GM15510 (cell line): ENCODE measurements at regions not wholly inside any gene's neighbourhood (a gene's known extent, or its start where the extent isn't known, plus 50 kb on each side); places are given as distances from the start of the nearest gene placed in this dataset.

Experiments used
- POLR2A ChIP-seq: IDR thresholded peaks from 3 replicates; pipeline ENCODE4 v1.6.1; 2011; ENCODE audit warnings: borderline replicate concordance; ENCODE audit not compliant: insufficient read length; ENCODE audit errors: extremely low read depth

DNA sequence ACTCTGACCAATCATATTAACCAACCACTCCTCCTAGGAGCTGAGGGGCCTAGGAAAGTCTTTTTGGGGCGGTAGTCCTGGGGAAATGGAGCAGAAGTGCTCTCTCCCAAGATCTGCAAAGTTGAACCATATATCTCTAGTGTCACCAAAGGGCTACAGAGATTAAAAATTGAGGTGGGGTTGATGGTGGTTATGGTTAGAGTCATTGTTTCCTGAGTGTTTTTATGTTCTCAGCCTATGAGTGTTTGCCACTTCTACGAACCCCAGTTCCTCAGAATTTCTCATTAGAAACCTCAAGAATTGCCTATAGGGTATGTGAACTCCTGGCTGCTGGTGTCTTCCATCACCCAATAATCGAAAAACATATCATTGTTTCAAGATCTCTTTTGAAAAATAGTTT is 217.8 kb downstream of the CDRT15L2 start:
- TF ChIP-seq POLR2A, result no peak

GRCh38 chr17:20800146-20800545 is 220.6 kb downstream of the CDRT15L2 start:
- TF ChIP-seq POLR2A, result no peak

GRCh38 chr17:20805751-20806150 is 226.2 kb downstream of the CDRT15L2 start:
- no peak for TF ChIP-seq POLR2A

GRCh38 chr17:20823905-20824304 is 218.9 kb downstream of the USP22 start:
- no peak for TF ChIP-seq POLR2A

DNA sequence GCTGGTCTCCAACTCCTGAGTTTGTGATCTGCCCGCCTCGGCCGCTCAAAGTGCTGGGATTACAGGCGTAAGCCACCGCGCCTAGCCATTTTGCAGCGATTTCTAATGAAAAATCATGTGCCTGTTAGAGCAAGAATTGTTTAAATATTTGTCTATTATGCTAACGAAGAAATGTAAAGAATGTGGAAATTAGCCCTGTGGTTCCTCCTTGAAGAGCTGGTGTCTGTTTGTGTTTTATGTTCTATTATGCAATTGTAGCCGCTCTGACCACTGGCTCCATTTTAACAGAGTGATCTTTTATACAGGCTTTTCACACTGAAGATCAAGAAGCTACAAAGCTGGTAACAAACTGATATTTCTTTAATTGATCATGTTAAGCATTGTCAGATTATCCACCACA is 217.3 kb downstream of the USP22 start:
- no peak for TF ChIP-seq POLR2A

DNA sequence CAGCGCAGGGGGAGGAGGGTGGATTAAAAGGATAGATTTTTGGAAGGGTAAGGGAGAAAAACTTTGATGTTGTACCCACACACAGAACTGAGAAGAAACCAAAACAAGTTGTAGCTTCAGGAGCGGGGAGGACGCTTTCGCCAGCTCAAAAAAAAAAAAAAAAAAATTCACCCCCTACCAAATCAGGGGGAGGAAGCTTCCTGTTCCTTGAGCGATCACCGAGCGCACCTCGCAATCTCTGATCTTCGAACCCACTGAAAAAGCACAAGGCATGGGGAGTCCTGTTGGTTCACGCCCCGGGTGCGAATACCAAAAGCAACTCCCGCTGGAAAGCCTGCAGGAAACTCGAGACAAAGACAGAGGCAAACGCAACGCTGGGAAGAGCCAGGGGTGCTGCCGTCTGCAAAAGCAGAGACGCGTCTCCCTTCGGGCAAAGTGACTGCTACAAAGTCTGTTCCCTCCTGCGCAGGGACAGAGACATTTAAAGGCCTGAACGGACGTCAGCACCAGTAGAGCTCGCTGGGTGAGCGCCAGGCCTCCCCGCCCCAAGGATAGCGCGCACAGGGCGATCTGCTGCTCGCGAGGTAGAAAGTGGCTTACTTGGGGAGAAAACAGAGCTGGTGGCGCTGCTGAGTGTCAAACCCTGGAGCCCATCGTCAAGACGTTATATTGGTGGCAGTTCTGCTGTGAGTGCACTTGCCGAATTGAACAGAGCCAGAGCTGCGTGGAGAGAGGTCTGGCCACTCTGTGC is 190.4 kb downstream of the USP22 start:
- TF ChIP-seq POLR2A, result no peak

DNA sequence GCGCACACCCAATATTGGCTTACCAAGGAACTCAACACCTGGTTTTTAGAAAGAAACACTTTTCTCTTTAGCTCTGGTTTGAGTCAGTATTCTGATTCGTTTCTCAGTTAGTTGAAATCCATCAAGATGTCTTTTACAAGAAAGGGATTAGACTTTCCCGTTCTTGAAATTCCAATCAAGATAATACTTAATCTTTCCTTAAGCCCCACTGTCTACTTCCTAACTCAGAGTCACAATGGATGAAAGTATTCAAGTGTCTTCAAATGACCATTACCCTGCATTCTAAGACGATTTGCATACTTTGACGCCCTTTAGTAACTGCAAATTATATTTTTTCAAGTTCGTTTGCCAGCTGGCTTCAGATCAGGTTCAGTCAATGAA is 189.8 kb downstream of the USP22 start:
- no peak for TF ChIP-seq POLR2A

GRCh38 chr17:20890338-20890737 is 152.5 kb downstream of the USP22 start:
- TF ChIP-seq POLR2A, result no peak

- no peak for TF ChIP-seq POLR2A
Measured at GRCh38 chr17:20896153-20896649, 146.6 kb downstream of the USP22 start.

DNA sequence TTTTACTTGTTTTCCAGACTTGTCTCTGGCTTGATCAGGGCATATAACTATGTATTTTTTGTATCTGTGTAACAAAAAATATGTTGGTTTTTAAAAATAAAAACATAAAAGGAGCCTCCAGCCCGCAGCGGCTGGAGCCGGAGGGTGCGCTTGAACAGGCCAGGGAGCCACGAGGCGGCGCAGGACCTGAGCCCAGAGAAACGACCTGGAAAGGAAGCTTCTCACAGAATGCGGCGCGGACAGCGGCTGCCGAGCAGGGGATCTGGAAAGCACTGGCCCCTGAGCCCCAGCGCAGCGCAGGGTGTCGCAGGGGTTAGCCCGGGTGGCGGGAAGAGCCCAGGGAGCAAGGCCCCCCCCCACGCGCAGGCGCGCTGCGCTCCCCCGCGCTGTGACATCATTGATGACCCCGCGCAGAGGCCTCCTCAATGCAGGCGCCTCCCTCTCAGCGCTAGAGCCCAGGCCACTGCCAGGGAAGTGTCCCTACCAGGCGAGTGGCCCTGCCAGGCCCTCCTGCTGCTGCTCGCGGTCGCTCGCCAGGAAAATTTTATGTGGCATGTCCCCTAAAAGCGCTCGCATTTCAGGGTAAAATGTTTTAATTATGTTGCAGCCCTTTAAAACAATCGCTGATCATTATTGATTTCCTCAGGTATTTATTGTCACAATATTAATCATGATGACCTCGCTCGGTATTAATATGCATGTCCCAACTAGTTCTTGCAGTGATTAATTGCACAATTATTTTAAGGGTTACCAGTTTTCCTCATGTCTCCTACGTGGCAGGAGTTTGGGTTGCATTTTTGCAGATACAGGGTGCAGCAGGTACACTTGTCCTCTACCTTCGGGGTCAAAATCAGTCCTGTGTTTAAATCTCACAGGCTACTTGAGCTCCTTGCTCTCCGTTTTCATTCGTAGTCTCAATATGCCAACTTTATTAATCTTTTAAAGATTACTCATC is 134.2 kb downstream of the USP22 start:
- peak; percentile 34 for TF ChIP-seq POLR2A

DNA sequence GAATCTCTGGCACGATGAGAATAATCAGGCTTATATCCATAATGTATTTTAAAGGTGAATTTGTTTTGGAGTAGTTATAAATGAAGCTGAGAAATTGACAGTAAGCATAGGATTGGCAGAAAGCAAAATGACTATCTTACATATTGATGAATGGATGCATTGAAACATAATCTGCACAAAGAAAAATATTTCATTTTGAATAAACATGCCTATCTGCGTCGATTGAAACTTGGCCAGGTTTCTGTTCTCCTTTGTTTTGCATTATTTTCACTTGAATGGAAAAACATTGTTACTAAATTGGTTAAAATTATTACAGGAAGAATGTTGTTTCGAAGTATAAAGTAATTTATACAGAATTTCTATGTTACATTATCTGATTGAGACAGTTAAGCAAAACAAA is 128.2 kb downstream of the USP22 start:
- no peak for TF ChIP-seq POLR2A

DNA sequence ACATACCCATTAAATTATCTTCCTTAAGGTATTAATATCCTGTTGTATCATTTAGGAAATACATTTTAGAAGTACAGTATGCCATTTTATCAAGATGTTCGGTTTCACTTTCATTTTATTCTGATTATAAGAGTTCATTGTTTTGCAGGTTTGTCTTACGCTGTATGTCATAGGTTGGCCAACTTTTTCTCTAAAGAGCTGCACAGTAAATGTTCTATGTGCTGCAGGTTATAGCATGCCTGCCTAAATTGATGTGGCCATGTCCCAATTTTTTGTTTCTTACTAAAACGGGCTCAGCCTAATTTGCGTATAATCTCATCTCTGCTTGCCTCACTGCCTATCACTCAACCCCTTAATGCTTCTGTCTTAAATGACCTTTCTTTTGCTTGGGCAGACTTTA is 126.4 kb downstream of the USP22 start:
- no peak for TF ChIP-seq POLR2A

DNA sequence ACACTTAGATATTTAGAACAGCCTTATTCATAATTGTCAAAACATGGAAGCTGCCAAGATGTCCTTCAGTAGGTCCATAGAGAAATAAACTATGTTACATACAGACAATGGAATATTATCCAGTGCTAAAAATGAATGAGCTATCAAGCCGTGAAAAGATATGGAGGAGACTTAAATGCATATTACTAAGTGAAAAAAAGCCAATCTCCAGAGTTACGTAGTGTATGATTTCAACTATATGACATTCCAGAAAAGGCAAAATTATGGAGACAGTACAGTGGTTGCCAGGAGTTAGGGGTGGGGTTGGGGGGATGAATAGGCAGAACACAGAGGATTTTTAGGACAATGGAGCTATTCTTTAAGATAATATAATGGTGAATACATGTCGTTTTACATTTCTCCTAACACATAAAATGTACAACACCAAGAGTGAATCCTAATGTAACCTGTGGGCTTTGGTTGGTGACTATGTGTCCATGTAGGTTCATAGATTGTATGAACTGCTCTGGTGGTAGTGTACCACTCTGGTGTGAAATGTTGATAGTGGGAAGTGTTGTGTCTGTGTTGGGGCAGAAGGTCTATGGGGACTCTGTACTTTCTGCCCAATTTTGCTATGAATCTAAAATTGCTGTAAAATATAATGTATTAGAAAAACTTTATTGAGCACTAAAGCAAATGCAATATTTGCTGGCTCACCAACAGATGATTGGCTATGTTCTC is 122.6 kb downstream of the USP22 start:
- TF ChIP-seq POLR2A, result no peak

DNA sequence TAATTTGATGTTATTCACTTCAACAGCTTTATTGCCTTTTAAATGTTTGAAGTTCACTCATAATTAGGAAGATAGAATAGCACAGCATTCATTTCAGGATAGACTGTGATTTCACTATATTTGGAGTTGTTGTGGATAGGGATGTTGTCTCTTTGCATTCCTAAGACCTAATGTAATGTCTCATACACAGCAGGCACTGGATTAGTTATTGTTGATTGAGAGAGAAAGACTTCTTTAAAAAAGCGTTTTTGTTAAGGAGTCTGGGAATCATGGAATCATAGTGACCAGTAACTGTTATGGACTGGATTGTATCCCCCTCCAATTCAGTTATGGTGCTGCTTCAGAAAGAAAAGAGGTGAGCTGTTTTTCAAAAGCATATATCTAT is 122.0 kb downstream of the USP22 start:
- TF ChIP-seq POLR2A, result no peak

- TF ChIP-seq POLR2A, result no peak
Measured at GRCh38 chr17:20922128-20922670, 120.6 kb downstream of the USP22 start.

DNA sequence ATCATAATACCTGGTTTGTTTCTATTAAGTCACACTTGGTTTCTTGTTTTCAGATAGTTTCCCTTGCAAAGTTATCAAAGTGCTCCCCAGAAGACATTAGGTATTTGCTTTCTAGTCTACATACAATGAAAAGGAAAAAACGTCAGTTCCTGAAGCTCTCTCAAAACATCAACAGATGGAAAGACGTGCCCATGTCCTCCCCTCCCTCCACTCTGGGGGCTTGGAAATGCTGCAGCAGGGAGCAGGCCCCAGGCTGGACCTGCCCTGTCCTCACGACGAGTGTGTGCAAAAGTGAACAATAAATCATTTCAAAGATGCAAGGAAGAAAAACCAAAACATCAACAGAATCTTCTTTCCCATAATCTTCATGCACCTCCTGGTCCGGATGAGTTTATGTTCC is 118.5 kb downstream of the USP22 start:
- no peak for TF ChIP-seq POLR2A

GRCh38 chr17:20925091-20925490 is 117.7 kb downstream of the USP22 start:
- TF ChIP-seq POLR2A, result no peak
